Testis (tissue), 2 donors: ENCODE measurements at regions not wholly inside any gene's neighbourhood (a gene's known extent, or its start where the extent isn't known, plus 50 kb on each side); places are given as distances from the start of the nearest gene placed in this dataset.

ENCODE experiments used
- DNase-seq: peaks from one replicate; pipeline ENCODE4 v3.0.0-alpha.2; 2019
- H3K27ac ChIP-seq, 2 donors: fragments of 200-600 bp; sonication (generic); one replicate each; pipeline ENCODE4 v1.5.1; 2019
- H3K27me3 ChIP-seq: fragments of 200-600 bp; sonication (generic); one replicate; pipeline ENCODE4 v1.5.1; 2019
- H3K36me3 ChIP-seq: fragments of 200-600 bp; sonication (generic); one replicate; pipeline ENCODE4 v1.5.1; 2017; ENCODE audit warnings: low read depth; ENCODE audit errors: missing control alignments
- H3K4me1 ChIP-seq: fragments of 200-600 bp; sonication (generic); one replicate; pipeline ENCODE4 v1.5.1; 2019
- H3K4me3 ChIP-seq, 2 donors: fragments of 200-600 bp; sonication (generic); one replicate each; pipeline ENCODE4 v1.5.1; 2017 to 2019
- H3K9me3 ChIP-seq: fragments of 200-600 bp; sonication (generic); one replicate; pipeline ENCODE4 v1.5.1; 2017
- POLR2A ChIP-seq: fragments of 450-650 bp; IDR thresholded peaks from one replicate; pipeline ENCODE4 v1.6.1; 2017; ENCODE audit warnings: antibody characterized with exemption, mild to moderate bottlenecking, moderate library complexity
- WGBS, 2 donors: methylation state at CpG; one replicate each; pipeline ENCODE4 v1.1.5; 2018; 5-methylcytosine and 5-hydroxymethylcytosine counted together
- intact Hi-C: fragments of 100-400 bp; cut with DNase I; formaldehyde crosslinking; loops from one replicate; pipeline ENCODE4 v1.15.1; 2023; ENCODE audit warnings: low total_unique reads
- TF ChIP-seq, protein P1 (sequence below), 3 experiments: fragments of 450-650 bp in 2 of 3; fragments of 200-600 bp in 1 of 3; sonication (generic) in 1 of 3; IDR thresholded peaks; one replicate each; pipeline ENCODE4 v1.5.1; 2016 to 2019; ENCODE audit warnings: antibody characterized with exemption in 3 of 3, mild to moderate bottlenecking in 2 of 3, moderate library complexity in 1 of 3

- intact Hi-C loops, result no loop called here
- no peak for DNase-seq
- Histone ChIP-seq H3K9me3 (no peaks in the 10 kb centered on the region), H3K4me3 (no peak overlapping the region), H3K27ac (no peak overlapping the region), H3K36me3 (no peaks in the 10 kb centered on the region), H3K4me1 (no peaks in the 10 kb centered on the region), H3K27me3 (no peaks in the 10 kb centered on the region)
- 62 to 71% methylated on average over 4 of the region's 4 CpGs for WGBS, 2 donors
- TF ChIP-seq, protein P1, sequence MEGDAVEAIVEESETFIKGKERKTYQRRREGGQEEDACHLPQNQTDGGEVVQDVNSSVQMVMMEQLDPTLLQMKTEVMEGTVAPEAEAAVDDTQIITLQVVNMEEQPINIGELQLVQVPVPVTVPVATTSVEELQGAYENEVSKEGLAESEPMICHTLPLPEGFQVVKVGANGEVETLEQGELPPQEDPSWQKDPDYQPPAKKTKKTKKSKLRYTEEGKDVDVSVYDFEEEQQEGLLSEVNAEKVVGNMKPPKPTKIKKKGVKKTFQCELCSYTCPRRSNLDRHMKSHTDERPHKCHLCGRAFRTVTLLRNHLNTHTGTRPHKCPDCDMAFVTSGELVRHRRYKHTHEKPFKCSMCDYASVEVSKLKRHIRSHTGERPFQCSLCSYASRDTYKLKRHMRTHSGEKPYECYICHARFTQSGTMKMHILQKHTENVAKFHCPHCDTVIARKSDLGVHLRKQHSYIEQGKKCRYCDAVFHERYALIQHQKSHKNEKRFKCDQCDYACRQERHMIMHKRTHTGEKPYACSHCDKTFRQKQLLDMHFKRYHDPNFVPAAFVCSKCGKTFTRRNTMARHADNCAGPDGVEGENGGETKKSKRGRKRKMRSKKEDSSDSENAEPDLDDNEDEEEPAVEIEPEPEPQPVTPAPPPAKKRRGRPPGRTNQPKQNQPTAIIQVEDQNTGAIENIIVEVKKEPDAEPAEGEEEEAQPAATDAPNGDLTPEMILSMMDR (IDR thresholded peaks at IDR 0.05), result no peak
- no peak for TF ChIP-seq POLR2A
These were observed 727.8 kb downstream of the C6orf118 start for GRCh38 chr6:164581563-164581962.

GRCh38 chr6:164579035-164579434 is 730.4 kb downstream of the C6orf118 start:
- 66 to 78% methylated on average over 3 of the region's 3 CpGs for WGBS, 2 donors
- intact Hi-C loops, result no loop called here
- no peaks in the 10 kb centered on the region for H3K4me1 ChIP-seq
- no peak overlapping the region for H3K27ac ChIP-seq
- H3K9me3 ChIP-seq, result no peaks in the 10 kb centered on the region
- H3K4me3 ChIP-seq, result no peak overlapping the region
- H3K36me3 ChIP-seq, result no peaks in the 10 kb centered on the region
- TF ChIP-seq, protein P1 (IDR thresholded peaks at IDR 0.05), result no peak
- TF ChIP-seq POLR2A, result no peak
- H3K27me3 ChIP-seq, result no peaks in the 10 kb centered on the region
- no peak for DNase-seq

GRCh38 chr6:164578616-164579015 is 730.8 kb downstream of the C6orf118 start:
- Histone ChIP-seq H3K36me3 (no peaks in the 10 kb centered on the region), H3K4me3 (no peak overlapping the region), H3K27ac (no peak overlapping the region), H3K27me3 (no peaks in the 10 kb centered on the region), H3K9me3 (no peaks in the 10 kb centered on the region), H3K4me1 (no peaks in the 10 kb centered on the region)
- intact Hi-C loops, result no loop called here
- DNase-seq, result no peak
- 61 to 65% methylated on average over 3 of the region's 3 CpGs for WGBS, 2 donors
- TF ChIP-seq, protein P1 (IDR thresholded peaks at IDR 0.05), result no peak
- no peak for TF ChIP-seq POLR2A

- H3K36me3 ChIP-seq, result no peaks in the 10 kb centered on the region
- TF ChIP-seq, protein P1 (IDR thresholded peaks at IDR 0.05), result no peak
- TF ChIP-seq POLR2A, result no peak
- intact Hi-C loops, result no loop called here
- H3K27me3 ChIP-seq, result no peaks in the 10 kb centered on the region
- no peak for DNase-seq
- H3K4me1 ChIP-seq, result no peaks in the 10 kb centered on the region
- no peak overlapping the region for H3K4me3 ChIP-seq
- 87 to 89% methylated on average over 6 of the region's 6 CpGs for WGBS, 2 donors
- no peak overlapping the region for H3K27ac ChIP-seq
- no peaks in the 10 kb centered on the region for H3K9me3 ChIP-seq
These were observed 738.6 kb downstream of the C6orf118 start for GRCh38 chr6:164570801-164571200.

DNA sequence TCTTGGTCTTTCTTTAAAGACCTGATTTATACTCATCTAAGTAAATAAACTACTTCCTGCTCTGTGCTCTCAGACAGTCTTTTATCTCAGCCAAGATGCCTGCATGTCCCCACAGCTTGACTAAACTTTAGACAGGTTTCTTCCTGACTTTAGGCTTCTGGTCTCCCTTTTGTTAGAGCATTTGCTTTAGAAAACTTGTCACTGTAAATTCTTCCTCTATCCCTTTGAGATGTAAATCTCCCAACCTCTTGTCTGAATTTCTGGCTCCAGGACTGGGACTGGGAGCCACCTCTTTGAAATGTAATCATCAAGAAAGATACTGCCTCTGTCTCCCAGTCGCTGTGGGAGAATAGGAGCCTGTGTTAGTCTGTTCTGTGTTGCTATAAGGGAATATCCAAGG is 739.9 kb downstream of the C6orf118 start:
- Histone ChIP-seq H3K27ac (no peak overlapping the region), H3K9me3 (no peaks in the 10 kb centered on the region), H3K27me3 (no peaks in the 10 kb centered on the region), H3K4me3 (no peak overlapping the region), H3K36me3 (no peaks in the 10 kb centered on the region), H3K4me1 (no peaks in the 10 kb centered on the region)
- WGBS, 2 donors, result 59 to 67% methylated on average over 1 of the region's 1 CpG
- no peak for TF ChIP-seq POLR2A
- TF ChIP-seq, protein P1 (IDR thresholded peaks at IDR 0.05), result no peak
- DNase-seq, result no peak
- intact Hi-C loops, result no loop called here
